ENCODE measurements at regions not wholly inside any gene's neighbourhood (a gene's known extent, or its start where the extent isn't known, plus 50 kb on each side); places are given as distances from the start of the nearest gene placed in this dataset.

GRCh38 chr16:85532147-85532546, 81.0 kb upstream of the GSE1 start:
- TF ChIP-seq CTCF (IDR thresholded peaks at IDR 0.05; ENCODE audit: borderline replicate concordance, extremely low read depth, low read length, poor library complexity, severe bottlenecking) (no peak), EZH2 (IDR thresholded peaks at IDR 0.05; ENCODE audit: borderline replicate concordance, low read depth, low read length, severe bottlenecking) (no peak)
